Loucy (cell line): ENCODE measurements at regions not wholly inside any gene's neighbourhood (a gene's known extent, or its start where the extent isn't known, plus 50 kb on each side); places are given as distances from the start of the nearest gene placed in this dataset.

Source experiments
- H2AFZ ChIP-seq: fragments of 200-600 bp; sonication (generic); 2 replicates; pipeline ENCODE4 v1.6.0; 2016; ENCODE audit warnings: antibody characterized with exemption, mild to moderate bottlenecking, low read length, moderate library complexity
- H3F3A ChIP-seq: fragments of 200-600 bp; 2 replicates; pipeline ENCODE4 v1.6.0; 2016; ENCODE audit warnings: antibody characterized with exemption, low read depth, mild to moderate bottlenecking
- H3K27me3 ChIP-seq: fragments of 200-600 bp; sonication (generic); 2 replicates; pipeline ENCODE4 v1.6.1; 2014; ENCODE audit warnings: low read length, mild to moderate bottlenecking; ENCODE audit not compliant: insufficient read depth, poor library complexity, severe bottlenecking
- H3K36me3 ChIP-seq: fragments of 200-600 bp; sonication (generic); 2 replicates; pipeline ENCODE4 v1.6.1; 2016; ENCODE audit warnings: low read length; ENCODE audit not compliant: insufficient read depth
- H3K4me1 ChIP-seq: fragments of 200-600 bp; sonication (generic); 2 replicates; pipeline ENCODE4 v1.5.1; 2014; ENCODE audit warnings: low read length, mild to moderate bottlenecking; ENCODE audit not compliant: insufficient read depth, poor library complexity, severe bottlenecking
- H3K4me2 ChIP-seq: fragments of 200-600 bp; sonication (generic); 2 replicates; pipeline ENCODE4 v1.6.0; 2014; ENCODE audit warnings: antibody characterized with exemption, low read length, low read depth, mild to moderate bottlenecking; ENCODE audit not compliant: poor library complexity, severe bottlenecking
- H3K4me3 ChIP-seq: fragments of 200-600 bp; sonication (generic); 2 replicates; pipeline ENCODE4 v1.5.1; 2014; ENCODE audit warnings: low read length, mild to moderate bottlenecking, mixed read lengths; ENCODE audit not compliant: poor library complexity, severe bottlenecking
- H3K79me2 ChIP-seq: fragments of 200-600 bp; sonication (generic); 2 replicates; pipeline ENCODE4 v1.6.1; 2014; ENCODE audit warnings: low read length; ENCODE audit not compliant: insufficient read depth
- H3K9ac ChIP-seq: fragments of 200-600 bp; sonication (generic); 2 replicates; pipeline ENCODE4 v1.6.0; 2014; ENCODE audit warnings: mild to moderate bottlenecking, low read depth, low read length, moderate library complexity; ENCODE audit not compliant: poor library complexity, severe bottlenecking
- H3K9me2 ChIP-seq: fragments of 200-600 bp; sonication (generic); replicated peaks from 2 replicates; pipeline ENCODE4 v1.6.1; 2016; ENCODE audit warnings: low read depth, low read length, mixed read lengths
- H3K9me3 ChIP-seq: fragments of 200-600 bp; sonication (generic); 2 replicates; pipeline ENCODE4 v1.6.1; 2014; ENCODE audit warnings: mild to moderate bottlenecking, antibody characterized with exemption, low read length, low read depth; ENCODE audit not compliant: insufficient read depth
- H4K20me1 ChIP-seq: fragments of 200-600 bp; sonication (generic); 2 replicates; pipeline ENCODE4 v1.6.0; 2014; ENCODE audit warnings: antibody characterized with exemption, low read length, mild to moderate bottlenecking; ENCODE audit not compliant: insufficient read depth, poor library complexity, severe bottlenecking
- CTCF ChIP-seq: fragments of 200-600 bp; sonication (generic); conservative IDR thresholded peaks from 2 replicates; pipeline ENCODE4 v1.5.1; 2014; ENCODE audit warnings: mild to moderate bottlenecking, antibody characterized with exemption, low read length
- EZH2phosphoT487 ChIP-seq: fragments of 200-600 bp; IDR thresholded peaks from 2 replicates; pipeline ENCODE4 v1.6.1; 2018; ENCODE audit warnings: antibody characterized with exemption, mild to moderate bottlenecking, moderate library complexity, borderline replicate concordance

GRCh38 chr5:165423697-165424299 lies 1918.4 kb downstream of the MAT2B start:
- no peak for TF ChIP-seq EZH2phosphoT487
- no peak for TF ChIP-seq CTCF
- Histone ChIP-seq H3K79me2 (no peaks in the 10 kb centered on the region), H3K36me3 (no peaks in the 10 kb centered on the region), H2AFZ (no peak overlapping the region), H3K4me2 (no peak overlapping the region), H3K9ac (no peak overlapping the region), H3K4me3 (no peak overlapping the region), H3K27me3 (no peaks in the 10 kb centered on the region), H3K9me2 (no peaks in the 10 kb centered on the region), H3F3A (no peaks in the 10 kb centered on the region), H4K20me1 (no peaks in the 10 kb centered on the region), H3K9me3 (no peaks in the 10 kb centered on the region), H3K4me1 (no peaks in the 10 kb centered on the region)

- no peaks in the 10 kb centered on the region for H3K79me2 ChIP-seq
- no peak overlapping the region for H3K9ac ChIP-seq
- no peaks in the 10 kb centered on the region for H3F3A ChIP-seq
- H3K27me3 ChIP-seq: no peaks in the 10 kb centered on the region
- no peaks in the 10 kb centered on the region for H3K9me2 ChIP-seq
- no peak overlapping the region for H3K4me3 ChIP-seq
- H2AFZ ChIP-seq: no peak overlapping the region
- no peaks in the 10 kb centered on the region for H4K20me1 ChIP-seq
- no peaks in the 10 kb centered on the region for H3K4me1 ChIP-seq
- TF ChIP-seq EZH2phosphoT487: no peak
- no peak for TF ChIP-seq CTCF
- H3K9me3 ChIP-seq: no peaks in the 10 kb centered on the region
- H3K36me3 ChIP-seq: no peaks in the 10 kb centered on the region
- H3K4me2 ChIP-seq: no peak overlapping the region
These were observed 1920.2 kb downstream of the MAT2B start for GRCh38 chr5:165425594-165425993.

GRCh38 chr5:165448753-165449152 lies 1943.3 kb downstream of the MAT2B start:
- H3K4me3 ChIP-seq: no peak overlapping the region
- H2AFZ ChIP-seq: no peak overlapping the region
- no peaks in the 10 kb centered on the region for H3K79me2 ChIP-seq
- no peaks in the 10 kb centered on the region for H4K20me1 ChIP-seq
- no peaks in the 10 kb centered on the region for H3K4me1 ChIP-seq
- H3F3A ChIP-seq: no peaks in the 10 kb centered on the region
- no peak overlapping the region for H3K9ac ChIP-seq
- no peaks in the 10 kb centered on the region for H3K27me3 ChIP-seq
- H3K9me3 ChIP-seq: no peaks in the 10 kb centered on the region
- no peaks in the 10 kb centered on the region for H3K36me3 ChIP-seq
- TF ChIP-seq EZH2phosphoT487 (no peak), CTCF (no peak)
- no peak overlapping the region for H3K4me2 ChIP-seq
- no peaks in the 10 kb centered on the region for H3K9me2 ChIP-seq
